NCI-H2107 treated with DMSO at 0.1 percent for 48 hours (cell line): ENCODE measurements at regions not wholly inside any gene's neighbourhood (a gene's known extent, or its start where the extent isn't known, plus 50 kb on each side); places are given as distances from the start of the nearest gene placed in this dataset.

ENCODE experiments used
- DNase-seq: peaks from one replicate; lab custom pipeline; 2025; ENCODE audit not compliant: unreplicated experiment; lab: John Stamatoyannopoulos, UW

DNA sequence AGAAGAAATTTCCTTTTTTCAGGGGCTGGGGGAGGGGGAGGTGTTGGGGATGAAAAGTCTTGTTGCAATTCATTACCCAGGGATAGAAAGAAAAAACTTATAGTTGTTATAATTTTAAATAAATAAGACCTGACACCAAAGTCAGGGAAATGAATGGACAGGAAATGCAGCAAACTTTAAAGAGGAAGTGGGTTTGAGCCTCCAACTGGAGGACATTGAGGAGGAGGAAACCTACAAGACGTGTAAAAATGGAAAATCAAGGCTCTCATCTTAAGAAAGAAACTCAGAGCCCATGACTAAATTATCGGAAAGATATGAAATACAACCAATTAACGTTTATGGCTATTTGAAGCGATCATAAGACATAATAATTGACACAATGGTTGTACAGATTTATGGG lies 54.4 kb downstream of the NIBAN1 start:
- DNase-seq, result no peak

DNA sequence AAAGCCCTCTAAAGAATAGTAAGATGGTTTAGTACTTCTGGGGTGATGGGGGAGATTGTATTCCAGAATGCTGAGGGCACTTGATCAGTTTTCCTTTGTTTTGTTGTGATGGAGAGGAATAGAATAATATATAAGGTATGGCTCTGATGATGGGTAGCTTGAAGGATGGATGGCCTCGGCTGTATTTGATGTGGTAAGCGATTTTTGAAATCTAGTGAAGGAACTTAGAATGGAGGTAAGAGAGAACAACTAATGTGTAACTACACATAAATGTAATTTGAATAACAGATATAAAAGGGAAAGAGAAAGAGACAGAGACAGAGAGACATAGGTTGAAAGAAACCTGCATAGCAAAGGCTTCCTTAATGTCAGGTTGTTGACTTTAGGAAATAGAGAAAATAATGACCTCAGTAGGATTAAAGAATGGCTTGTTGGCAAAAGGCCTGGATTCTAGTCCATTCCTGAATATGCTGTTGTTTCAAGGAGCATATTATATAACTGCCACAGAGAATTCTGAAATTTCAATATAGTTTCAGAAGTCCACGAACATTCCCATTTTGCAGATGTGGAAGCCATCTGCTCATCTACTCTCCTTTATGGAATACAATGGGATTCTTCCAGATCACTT lies 58.7 kb downstream of the NIBAN1 start:
- DNase-seq, result no peak

DNA sequence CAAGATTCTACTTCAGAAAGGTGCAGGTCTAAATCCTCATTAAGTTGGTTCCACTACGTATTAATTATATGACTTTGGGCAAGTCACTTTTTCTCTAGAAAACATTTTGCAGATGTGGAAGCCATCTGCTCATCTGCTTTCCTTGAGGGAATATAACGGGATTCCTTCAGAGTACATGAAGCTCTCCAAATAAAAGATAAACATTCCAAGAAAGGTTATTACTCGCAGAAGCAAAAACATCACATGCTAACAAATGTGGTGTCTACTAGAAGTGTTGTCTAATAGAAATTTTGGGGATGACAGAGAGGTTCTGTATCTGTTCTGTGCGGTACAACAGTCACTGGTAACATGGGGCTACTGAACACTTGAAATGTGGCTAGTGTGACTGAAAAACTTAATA lies 60.2 kb downstream of the NIBAN1 start:
- no peak for DNase-seq

- no peak for DNase-seq
Measured at GRCh38 chr1:184912392-184912791, 61.9 kb downstream of the NIBAN1 start.

GRCh38 chr1:184911830-184912229 lies 62.5 kb downstream of the NIBAN1 start:
- DNase-seq, result no peak

DNA sequence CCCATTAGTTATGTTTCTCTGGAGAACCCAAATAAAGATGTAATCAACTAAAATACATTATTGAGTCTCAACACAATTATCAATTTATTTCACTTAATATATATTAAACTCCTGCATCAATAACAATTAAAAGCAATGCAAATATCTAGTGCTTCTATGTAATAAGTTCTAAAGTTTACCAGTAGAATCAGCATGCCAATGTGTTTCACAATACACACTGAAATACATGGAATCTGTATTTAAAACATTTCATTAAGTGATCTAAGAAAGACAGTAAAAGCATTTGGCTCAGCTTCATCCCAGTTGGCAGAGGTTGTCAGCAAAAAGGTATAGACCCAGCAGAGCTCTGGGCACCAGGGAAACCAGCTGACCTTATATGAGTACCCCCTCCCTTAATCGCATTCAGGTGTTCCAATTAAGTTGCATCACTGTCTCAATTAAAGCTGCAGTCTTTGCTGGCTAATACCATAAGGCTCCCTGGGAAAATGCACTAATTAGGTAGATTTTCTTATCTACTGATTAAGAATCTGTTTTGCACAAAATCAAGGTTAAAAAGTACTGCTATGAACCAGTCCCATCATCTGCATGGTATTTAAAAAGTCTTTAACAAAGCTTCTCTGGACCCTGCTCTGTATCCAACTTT lies 63.1 kb downstream of the NIBAN1 start:
- DNase-seq, result no peak

DNA sequence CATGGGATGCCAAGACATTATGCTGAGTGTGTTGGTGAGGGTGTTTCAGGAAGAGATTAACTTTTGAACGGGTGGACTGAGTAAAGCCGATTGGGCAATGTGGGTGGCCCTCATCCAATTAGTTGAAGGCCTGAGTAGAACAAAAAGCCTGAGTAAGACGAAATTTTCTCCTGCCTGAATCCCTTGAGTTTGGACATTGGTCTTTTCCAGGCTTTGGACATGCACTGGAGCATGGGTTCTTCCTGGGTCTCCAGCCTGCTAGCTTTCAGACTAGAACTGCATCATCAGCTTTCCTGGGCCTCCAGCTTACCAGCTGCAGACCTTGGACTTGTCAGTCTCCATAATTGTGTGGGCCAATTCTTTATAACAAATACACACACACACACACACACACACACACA lies 63.6 kb downstream of the NIBAN1 start:
- DNase-seq, result no peak

GRCh38 chr1:184910005-184910404 lies 64.3 kb downstream of the NIBAN1 start:
- DNase-seq, result no peak

GRCh38 chr1:184909019-184909418 lies 65.3 kb downstream of the NIBAN1 start:
- DNase-seq, result no peak

- DNase-seq, result no peak
Measured at GRCh38 chr1:184908506-184908905, 65.8 kb downstream of the NIBAN1 start.

DNA sequence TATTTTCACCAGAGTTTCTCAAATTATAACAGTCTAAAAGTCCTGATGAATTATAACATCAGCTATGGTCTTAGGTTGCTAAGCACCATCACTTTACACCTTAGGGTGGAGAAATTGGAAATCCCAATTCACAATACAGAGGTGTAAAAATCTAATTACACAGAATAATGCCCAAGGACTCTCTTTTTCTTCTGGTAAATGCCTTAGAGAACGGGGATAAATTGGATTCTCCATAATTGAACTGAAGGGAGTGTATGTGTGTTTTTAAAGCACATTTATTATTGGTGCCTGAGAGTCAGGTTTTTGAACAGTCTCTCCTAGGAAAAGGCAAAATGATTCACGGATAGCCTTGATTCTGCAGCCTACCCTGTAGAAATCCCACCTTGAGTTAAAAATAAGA lies 66.8 kb downstream of the NIBAN1 start:
- DNase-seq, result no peak

- no peak for DNase-seq
Measured at GRCh38 chr1:184906761-184907160, 67.5 kb downstream of the NIBAN1 start.

DNA sequence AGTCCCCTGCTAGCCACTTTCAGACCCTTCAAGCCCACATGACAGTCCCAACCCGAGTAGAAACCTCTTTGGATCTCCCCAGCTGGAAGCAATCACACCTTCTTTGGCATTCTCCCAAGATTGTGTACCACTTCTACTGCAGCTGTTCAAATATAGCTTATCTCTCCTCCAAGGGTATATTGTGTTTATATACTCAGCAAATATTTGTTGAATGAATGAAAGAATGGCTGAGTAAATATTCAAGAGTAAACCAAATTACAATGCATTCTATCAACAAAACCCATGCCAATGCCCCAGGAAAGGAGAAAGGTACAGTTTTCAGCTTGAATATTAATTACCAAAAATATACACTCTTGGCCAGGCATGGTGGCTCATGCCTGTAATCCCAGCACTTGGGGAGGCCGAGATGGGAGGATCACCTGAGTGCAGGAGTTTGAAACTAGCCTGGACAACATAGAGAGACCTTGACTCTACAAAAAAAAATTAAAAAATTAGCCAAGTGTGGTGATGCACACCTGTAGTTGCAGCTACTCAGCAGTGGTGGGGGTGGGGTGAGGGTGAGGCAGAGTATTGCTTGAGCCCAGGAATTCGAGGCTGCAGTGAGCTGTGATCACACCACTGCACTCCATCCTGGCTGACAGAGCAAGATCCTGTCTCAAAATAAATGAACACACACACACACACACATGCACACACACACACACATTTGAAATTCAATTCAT lies 68.5 kb downstream of the NIBAN1 start:
- peak; percentile 89 for DNase-seq

DNA sequence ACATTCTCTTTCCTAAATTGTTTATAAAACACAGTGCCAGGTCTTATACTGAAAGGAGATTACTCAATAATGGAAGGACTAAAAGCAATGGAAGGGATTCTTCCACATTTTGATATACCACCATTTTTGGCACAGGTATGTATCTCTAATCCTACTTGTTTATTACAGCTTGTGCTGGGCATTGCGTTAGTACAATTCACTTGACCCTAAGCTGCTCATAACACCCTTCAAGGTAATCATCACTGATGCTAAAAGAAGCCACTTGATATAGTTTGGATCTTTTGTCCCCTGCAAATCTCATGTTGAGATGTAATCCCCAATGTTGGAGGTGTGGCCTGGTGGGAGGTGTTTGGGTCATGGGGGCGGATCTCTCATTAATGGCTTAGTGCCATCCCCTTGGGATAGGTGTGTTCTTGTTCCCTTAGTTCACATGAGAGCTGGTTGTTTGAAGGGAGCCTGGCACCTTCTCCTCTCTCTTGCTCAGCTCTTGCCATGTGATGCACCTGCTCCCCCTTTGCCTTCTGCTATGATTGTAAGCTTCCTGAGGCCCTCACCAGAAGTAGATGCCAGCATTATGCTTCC lies 71.1 kb downstream of the NIBAN1 start:
- no peak for DNase-seq

DNA sequence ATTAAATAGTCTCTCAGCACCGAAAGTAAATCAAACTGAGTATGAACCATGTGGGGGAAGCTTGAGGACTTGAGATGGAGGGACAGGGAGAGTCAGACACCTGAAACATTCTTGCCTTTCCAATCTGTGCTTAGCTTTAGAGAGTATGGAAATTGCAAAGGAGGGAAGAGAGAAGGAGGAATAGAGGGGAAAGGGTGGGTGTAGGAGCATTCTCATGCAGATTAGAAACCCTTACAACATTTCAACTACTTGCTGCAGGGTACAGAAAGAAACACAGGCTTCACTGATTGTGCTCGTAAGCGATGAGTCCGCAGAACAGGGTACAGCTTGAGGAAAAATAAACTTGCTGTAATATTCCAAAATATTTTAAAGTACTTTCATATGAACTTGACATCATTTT lies 73.8 kb downstream of the NIBAN1 start:
- DNase-seq, result no peak

DNA sequence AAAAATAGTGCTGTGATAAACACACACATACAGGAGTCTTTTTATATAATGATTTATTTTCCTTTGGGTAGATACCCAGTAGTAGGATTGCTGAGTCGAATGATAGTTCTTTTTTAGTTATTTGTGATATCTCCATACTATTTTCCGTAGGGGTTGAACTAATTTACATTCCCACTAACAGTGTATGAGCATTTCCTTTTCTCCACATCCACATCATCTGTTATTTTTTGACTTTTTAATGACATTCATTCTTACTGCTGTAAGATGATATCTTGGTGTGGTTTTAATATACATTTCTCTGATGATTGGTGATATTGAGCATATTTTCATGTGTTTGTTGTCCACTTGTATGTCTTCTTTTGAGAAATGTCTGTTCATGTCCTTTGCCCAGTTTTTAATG lies 78.3 kb downstream of the NIBAN1 start:
- DNase-seq, result no peak

GRCh38 chr1:184895086-184895485 lies 79.2 kb downstream of the NIBAN1 start:
- DNase-seq, result no peak

DNA sequence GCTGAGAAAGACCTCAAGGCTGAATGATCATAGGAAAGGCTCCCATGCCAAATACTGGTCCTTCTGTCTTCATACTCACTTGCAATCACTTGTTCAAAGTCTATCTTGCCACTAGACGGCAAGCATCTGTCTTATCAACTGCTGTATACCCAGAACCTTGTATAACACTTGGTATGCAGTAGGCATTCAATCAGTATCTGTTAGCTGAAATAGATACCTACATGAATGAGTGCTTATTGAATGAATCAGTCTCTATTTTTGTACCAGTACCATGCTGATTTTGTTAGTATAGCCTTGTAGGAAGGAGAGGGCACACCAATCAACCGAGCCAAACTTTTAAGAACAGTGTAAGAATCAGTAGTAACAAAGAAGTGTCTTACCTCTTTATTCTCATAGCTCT lies 80.6 kb downstream of the NIBAN1 start:
- DNase-seq, result no peak

DNA sequence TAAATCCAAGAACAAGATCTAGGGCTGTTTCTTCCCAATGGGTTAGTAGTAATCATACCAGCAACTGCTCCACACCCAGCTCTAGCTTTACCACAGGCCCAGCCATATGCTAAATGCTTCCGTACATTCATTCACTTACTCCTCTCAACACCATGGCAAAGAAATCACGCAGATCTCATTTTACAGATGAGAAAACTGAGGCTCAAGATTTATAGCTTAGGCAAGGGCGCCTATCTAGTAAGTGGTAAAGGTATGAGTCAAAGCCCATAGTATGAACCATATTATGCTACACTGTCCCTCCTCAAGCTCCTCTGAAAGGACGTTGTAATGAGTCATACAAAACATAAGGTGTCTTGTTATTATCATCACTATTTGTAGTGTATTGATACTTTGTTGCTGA lies 82.2 kb downstream of the NIBAN1 start:
- DNase-seq, result no peak

- DNase-seq, result no peak
Measured at GRCh38 chr1:184891440-184891839, 82.9 kb downstream of the NIBAN1 start.

DNA sequence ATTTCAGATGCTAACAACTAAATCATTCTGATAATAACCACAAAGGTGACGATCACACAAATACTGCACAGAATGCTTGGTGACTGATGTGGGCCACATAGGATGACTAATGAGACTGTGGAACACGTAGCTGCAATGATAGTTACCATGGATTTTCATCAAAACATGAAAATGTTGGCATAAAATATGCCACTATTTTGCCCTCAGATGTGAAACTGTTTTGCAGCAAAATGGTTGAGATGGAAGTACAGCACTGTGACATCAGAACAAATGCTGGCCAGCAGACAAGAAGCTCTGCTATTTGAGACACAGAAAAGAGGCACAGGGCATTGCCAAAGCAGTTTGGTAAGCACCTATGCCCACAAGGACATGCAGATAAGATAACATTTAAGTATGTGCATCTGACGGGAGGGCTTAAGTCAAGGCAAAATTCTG lies 83.8 kb downstream of the NIBAN1 start:
- DNase-seq, result no peak

- DNase-seq, result no peak
Measured at GRCh38 chr1:184889902-184890301, 84.4 kb downstream of the NIBAN1 start.
